ENCODE measurements at regions not wholly inside any gene's neighbourhood (a gene's known extent, or its start where the extent isn't known, plus 50 kb on each side); places are given as distances from the start of the nearest gene placed in this dataset.

DNA sequence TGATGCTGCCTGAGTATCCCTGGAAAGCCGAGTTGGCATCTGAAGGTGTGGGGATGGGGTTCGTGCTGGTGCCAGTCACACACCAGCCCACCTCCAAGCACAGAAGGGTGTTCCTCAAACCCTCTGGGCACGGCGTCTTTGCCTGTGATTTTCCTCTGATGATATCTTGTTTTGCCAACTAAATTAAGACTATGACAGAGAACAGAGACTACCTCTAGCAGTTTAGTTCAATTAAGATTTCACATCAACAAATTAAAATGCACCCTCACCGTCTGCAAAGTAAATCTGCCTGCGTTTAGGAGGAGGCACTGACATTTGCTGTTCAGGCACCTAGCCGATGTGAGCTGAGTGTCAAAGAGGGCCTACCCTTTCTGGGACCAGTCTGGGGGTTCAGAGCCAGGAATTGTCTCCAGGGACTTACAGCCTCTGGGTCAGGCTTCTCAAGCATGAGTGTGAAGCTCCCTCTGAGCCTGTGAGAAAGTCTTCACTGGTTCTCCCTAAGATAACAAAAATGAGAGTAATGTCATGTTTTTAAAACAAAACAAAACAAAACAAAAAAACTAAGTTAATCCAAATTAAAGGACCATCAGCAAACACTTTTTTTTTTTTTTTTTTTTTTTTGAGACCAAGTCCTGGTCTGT, 55.4 kb upstream of the CTNNA1 start:
- TF ChIP-seq, protein P1, sequence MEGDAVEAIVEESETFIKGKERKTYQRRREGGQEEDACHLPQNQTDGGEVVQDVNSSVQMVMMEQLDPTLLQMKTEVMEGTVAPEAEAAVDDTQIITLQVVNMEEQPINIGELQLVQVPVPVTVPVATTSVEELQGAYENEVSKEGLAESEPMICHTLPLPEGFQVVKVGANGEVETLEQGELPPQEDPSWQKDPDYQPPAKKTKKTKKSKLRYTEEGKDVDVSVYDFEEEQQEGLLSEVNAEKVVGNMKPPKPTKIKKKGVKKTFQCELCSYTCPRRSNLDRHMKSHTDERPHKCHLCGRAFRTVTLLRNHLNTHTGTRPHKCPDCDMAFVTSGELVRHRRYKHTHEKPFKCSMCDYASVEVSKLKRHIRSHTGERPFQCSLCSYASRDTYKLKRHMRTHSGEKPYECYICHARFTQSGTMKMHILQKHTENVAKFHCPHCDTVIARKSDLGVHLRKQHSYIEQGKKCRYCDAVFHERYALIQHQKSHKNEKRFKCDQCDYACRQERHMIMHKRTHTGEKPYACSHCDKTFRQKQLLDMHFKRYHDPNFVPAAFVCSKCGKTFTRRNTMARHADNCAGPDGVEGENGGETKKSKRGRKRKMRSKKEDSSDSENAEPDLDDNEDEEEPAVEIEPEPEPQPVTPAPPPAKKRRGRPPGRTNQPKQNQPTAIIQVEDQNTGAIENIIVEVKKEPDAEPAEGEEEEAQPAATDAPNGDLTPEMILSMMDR (IDR thresholded peaks at IDR 0.05): no peak
- TF ChIP-seq POLR2A (IDR thresholded peaks at IDR 0.05): no peak

All from lower leg skin (tissue), 3 donors.